ENCODE measurements at regions not wholly inside any gene's neighbourhood (a gene's known extent, or its start where the extent isn't known, plus 50 kb on each side); places are given as distances from the start of the nearest gene placed in this dataset.

- Histone ChIP-seq H3K36me3 (ENCODE audit: control insufficient read depth, insufficient read depth, low read length) (no peaks in the 10 kb centered on the region), H3K4me1 (no peaks in the 10 kb centered on the region), H3K27me3 (replicated peaks; ENCODE audit: control insufficient read depth, insufficient read depth, low read length) (no peaks in the 10 kb centered on the region), H3K9me3 (no peaks in the 10 kb centered on the region), H3K4me3 (ENCODE audit: low read depth, low read length) (no peak overlapping the region)
- intact Hi-C loops (cut with micrococcal nuclease; ENCODE audit: unreplicated experiment), result no loop called here
- Mint-ChIP-seq H3K4me1 (ENCODE audit: low read depth, unreplicated experiment) (no peaks in the 10 kb centered on the region), H3K36me3 (ENCODE audit: insufficient read depth, unreplicated experiment) (no peaks in the 10 kb centered on the region), H3K27me3 (ENCODE audit: insufficient read depth, unreplicated experiment) (no peaks in the 10 kb centered on the region), H3K4me3 (ENCODE audit: unreplicated experiment) (no peak overlapping the region), H3K9me3 (ENCODE audit: unreplicated experiment) (no peaks in the 10 kb centered on the region), H3K27ac (ENCODE audit: unreplicated experiment) (no peak overlapping the region)
- TF ChIP-seq CTCF (IDR thresholded peaks at IDR 0.05; ENCODE audit: insufficient read depth in 1 of 2, low read depth in 1 of 2, low read length in 1 of 2, severe bottlenecking in 1 of 2, unreplicated experiment in 1 of 2), result no peak
- ChIA-PET POLR2A (no interaction called here), CTCF (no interaction called here)
- no TSS peak for BruUV-seq (replicated peaks)
- DNase-seq, result no peak
Observed at GRCh38 chr3:63753995-63754394, 65.1 kb upstream of the C3orf49 start.

GRCh38 chr3:63762180-63762579 is 56.9 kb upstream of the C3orf49 start:
- Histone ChIP-seq H3K4me3 (ENCODE audit: low read depth, low read length) (no peak overlapping the region), H3K4me1 (no peaks in the 10 kb centered on the region), H3K27me3 (replicated peaks; ENCODE audit: control insufficient read depth, insufficient read depth, low read length) (no peaks in the 10 kb centered on the region; the same call in 1 of the 2 replicates), H3K36me3 (ENCODE audit: control insufficient read depth, insufficient read depth, low read length) (no peaks in the 10 kb centered on the region), H3K9me3 (no peaks in the 10 kb centered on the region)
- BruUV-seq (replicated peaks), result no TSS peak
- TF ChIP-seq CTCF (IDR thresholded peaks at IDR 0.05; ENCODE audit: insufficient read depth in 1 of 2, low read depth in 1 of 2, low read length in 1 of 2, severe bottlenecking in 1 of 2, unreplicated experiment in 1 of 2), result no peak
- Mint-ChIP-seq H3K4me1 (ENCODE audit: low read depth, unreplicated experiment) (no peaks in the 10 kb centered on the region), H3K9me3 (ENCODE audit: unreplicated experiment) (no peaks in the 10 kb centered on the region), H3K4me3 (ENCODE audit: unreplicated experiment) (no peak overlapping the region), H3K36me3 (ENCODE audit: insufficient read depth, unreplicated experiment) (no peaks in the 10 kb centered on the region), H3K27me3 (ENCODE audit: insufficient read depth, unreplicated experiment) (peaks cover 6% of the 10 kb centered on the region), H3K27ac (ENCODE audit: unreplicated experiment) (no peak overlapping the region)
- no peak for DNase-seq
- ChIA-PET POLR2A (no interaction called here), CTCF (no interaction called here)
- intact Hi-C loops (cut with micrococcal nuclease; ENCODE audit: unreplicated experiment), result no loop called here

GRCh38 chr3:63762934-63763550 is 56.1 kb upstream of the C3orf49 start:
- no peak for DNase-seq
- Mint-ChIP-seq H3K4me1 (ENCODE audit: low read depth, unreplicated experiment) (no peaks in the 10 kb centered on the region), H3K27ac (ENCODE audit: unreplicated experiment) (no peak overlapping the region), H3K36me3 (ENCODE audit: insufficient read depth, unreplicated experiment) (no peaks in the 10 kb centered on the region), H3K4me3 (ENCODE audit: unreplicated experiment) (no peak overlapping the region), H3K27me3 (ENCODE audit: insufficient read depth, unreplicated experiment) (peaks cover 6% of the 10 kb centered on the region), H3K9me3 (ENCODE audit: unreplicated experiment) (no peaks in the 10 kb centered on the region)
- Histone ChIP-seq H3K27me3 (replicated peaks; ENCODE audit: control insufficient read depth, insufficient read depth, low read length) (no peaks in the 10 kb centered on the region; the same call in 1 of the 2 replicates), H3K4me3 (ENCODE audit: low read depth, low read length) (no peak overlapping the region), H3K4me1 (no peaks in the 10 kb centered on the region), H3K9me3 (no peaks in the 10 kb centered on the region), H3K36me3 (ENCODE audit: control insufficient read depth, insufficient read depth, low read length) (no peaks in the 10 kb centered on the region)
- no TSS peak for BruUV-seq (replicated peaks)
- TF ChIP-seq CTCF (IDR thresholded peaks at IDR 0.05; ENCODE audit: insufficient read depth in 1 of 2, low read depth in 1 of 2, low read length in 1 of 2, severe bottlenecking in 1 of 2, unreplicated experiment in 1 of 2), result no peak
- CTCF ChIA-PET, result no interaction called here
- POLR2A ChIA-PET, result no interaction called here
- intact Hi-C loops (cut with micrococcal nuclease; ENCODE audit: unreplicated experiment), result no loop called here
